Ovary (tissue), 7 donors: ENCODE measurements at regions not wholly inside any gene's neighbourhood (a gene's known extent, or its start where the extent isn't known, plus 50 kb on each side); places are given as distances from the start of the nearest gene placed in this dataset.
A peak's percentile ranks its signal among the peaks of the same experiment; 100 is the strongest.

ENCODE experiments used
- DNase-seq, 5 donors: peaks; one replicate each; pipeline ENCODE4 v3.0.0-alpha.2; 2019 to 2020
- H3K27ac ChIP-seq, 2 donors: fragments of 200-600 bp; one replicate each; pipeline versions ENCODE4 v1.5.1 to v1.8.0; 2019 to 2022
- H3K27me3 ChIP-seq: fragments of 200-600 bp; one replicate; pipeline ENCODE4 v1.8.0; 2022
- H3K36me3 ChIP-seq: fragments of 200-600 bp; sonication (generic); one replicate; pipeline ENCODE4 v1.5.1; 2019
- H3K4me1 ChIP-seq: one replicate; pipeline ENCODE4 v1.8.1; 2013; ENCODE audit warnings: mild to moderate bottlenecking, moderate library complexity; ENCODE audit not compliant: insufficient read depth
- H3K4me3 ChIP-seq: fragments of 200-600 bp; sonication (generic); one replicate; pipeline ENCODE4 v1.5.1; 2017
- H3K9me3 ChIP-seq, 2 donors: fragments of 200-600 bp in 1 of 2; sonication (generic) in 1 of 2; one replicate each; pipeline versions ENCODE4 v1.5.1 to v1.8.1; 2013 to 2019; ENCODE audit warnings: mild to moderate bottlenecking in 1 of 2, moderate library complexity in 1 of 2
- CTCF ChIP-seq, 3 donors: fragments of 450-650 bp in 2 of 3; fragments of 200-600 bp in 1 of 3; IDR thresholded peaks; one replicate each; pipeline versions ENCODE4 v1.5.1 to v1.8.0; 2016 to 2022; ENCODE audit warnings: antibody characterized with exemption in 3 of 3, mild to moderate bottlenecking in 1 of 3
- EP300 ChIP-seq: sonication (generic); formaldehyde crosslinking; IDR thresholded peaks from one replicate; pipeline ENCODE4 v1.6.1; 2017; ENCODE audit warnings: antibody characterized with exemption
- POLR2A ChIP-seq: fragments of 450-650 bp; IDR thresholded peaks from one replicate; pipeline ENCODE4 v1.6.1; 2017; ENCODE audit warnings: antibody characterized with exemption, mild to moderate bottlenecking, moderate library complexity
- WGBS, 3 donors: extraction: QIAGEN DNeasy Blood & Tissue Kit in 1 of 3; methylation state at CpG; one replicate each; pipeline versions ENCODE4 v1.1.5 to v1.1.7; 2013 to 2017; 5-methylcytosine and 5-hydroxymethylcytosine counted together
- intact Hi-C, 4 donors: fragments of 100-400 bp; cut with DNase I; formaldehyde crosslinking; loops; one replicate each; pipeline versions ENCODE4 v1.11.0 to v1.15.1; 2022 to 2023
- donor health status: DM: no; HTN: no; CAD: no; lungs with moderate emphysema.
- donor health status: DM: no; HTN: no; CAD: no.
- donor health status: Bipolar disorder and iron deficiency.
- donor health status: DM: no; HTN: no; CAD: no.
- donor health status: DM: yes; HTN: yes; CAD: no.

GRCh38 chr10:57605948-57606485 is 661.7 kb downstream of the IPMK start:
- Histone ChIP-seq H3K36me3 (no peaks in the 10 kb centered on the region), H3K27me3 (no peaks in the 10 kb centered on the region), H3K4me3 (no peak overlapping the region), H3K27ac (no peak overlapping the region), H3K9me3 (no peaks in the 10 kb centered on the region), H3K4me1 (no peaks in the 10 kb centered on the region)
- no peak for DNase-seq
- WGBS, 3 donors = 68 to 75% (median 69%) methylated on average over 4 of the region's 4 CpGs
- intact Hi-C loops = no loop called here
- TF ChIP-seq POLR2A (no peak), CTCF (IDR thresholded peaks at IDR 0.05) (no peak), EP300 (no peak)

GRCh38 chr10:57599440-57599839 is 668.3 kb downstream of the IPMK start:
- DNase-seq = no peak
- no peak for TF ChIP-seq POLR2A
- TF ChIP-seq EP300 = no peak
- TF ChIP-seq CTCF (IDR thresholded peaks at IDR 0.05) = no peak
- no peaks in the 10 kb centered on the region for H3K9me3 ChIP-seq
- intact Hi-C loops = no loop called here
- no peaks in the 10 kb centered on the region for H3K27me3 ChIP-seq
- no peaks in the 10 kb centered on the region for H3K4me1 ChIP-seq
- WGBS, 3 donors = 86 to 90% (median 88%) methylated on average over 4 of the region's 4 CpGs
- H3K27ac ChIP-seq = no peak overlapping the region
- no peaks in the 10 kb centered on the region for H3K36me3 ChIP-seq
- no peak overlapping the region for H3K4me3 ChIP-seq

- WGBS, 3 donors = 83 to 96% (median 89%) methylated on average over 1 of the region's 1 CpG
- no peaks in the 10 kb centered on the region for H3K36me3 ChIP-seq
- no peaks in the 10 kb centered on the region for H3K4me1 ChIP-seq
- H3K27ac ChIP-seq = no peak overlapping the region
- no peak for DNase-seq
- no peaks in the 10 kb centered on the region for H3K27me3 ChIP-seq
- no peak overlapping the region for H3K4me3 ChIP-seq
- no peaks in the 10 kb centered on the region for H3K9me3 ChIP-seq
- no peak for TF ChIP-seq CTCF (IDR thresholded peaks at IDR 0.05)
- no peak for TF ChIP-seq POLR2A
- TF ChIP-seq EP300 = no peak
- intact Hi-C loops = no loop called here
Measured at GRCh38 chr10:57593983-57594573, 673.6 kb downstream of the IPMK start.

DNA sequence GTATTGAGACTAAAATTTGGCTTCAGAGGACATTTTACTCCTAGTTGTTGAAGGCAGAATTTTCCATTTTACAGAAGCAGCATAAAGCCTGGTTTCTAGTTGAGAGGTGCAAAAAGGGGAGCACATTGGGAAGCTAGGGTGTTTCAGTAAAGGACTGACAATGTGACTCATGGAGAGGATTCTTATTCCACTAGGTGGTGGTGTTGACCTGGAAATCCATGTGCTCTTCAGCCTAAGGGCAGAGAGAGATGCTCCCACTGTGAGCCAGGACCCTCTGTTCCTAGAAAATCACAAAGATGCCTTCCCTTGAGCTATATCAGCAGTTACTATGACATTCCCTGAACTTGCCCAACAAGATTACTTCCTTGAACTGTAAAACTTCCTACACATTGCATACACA is 687.8 kb downstream of the IPMK start:
- intact Hi-C loops = no loop called here

More for the DNA sequence above, 687.8 kb downstream of the IPMK start:
- H3K4me3 ChIP-seq = no peak overlapping the region
- DNase-seq = peak in 1 of 5 donors; percentile 22
- H3K27ac ChIP-seq = no peak overlapping the region
- H3K27me3 ChIP-seq = no peaks in the 10 kb centered on the region
- H3K9me3 ChIP-seq = no peaks in the 10 kb centered on the region
- no peak for TF ChIP-seq EP300
- TF ChIP-seq CTCF (IDR thresholded peaks at IDR 0.05) = peak in 1 of 3 donors; percentile 45
- no peaks in the 10 kb centered on the region for H3K36me3 ChIP-seq
- no peaks in the 10 kb centered on the region for H3K4me1 ChIP-seq
